NB4 (cell line): ENCODE measurements at regions not wholly inside any gene's neighbourhood (a gene's known extent, or its start where the extent isn't known, plus 50 kb on each side); places are given as distances from the start of the nearest gene placed in this dataset.

Experiments
- CTCF ChIP-seq: IDR thresholded peaks from one replicate; pipeline ENCODE4 v1.5.1; 2012; ENCODE audit warnings: low read depth, low read length
- MAX ChIP-seq: IDR thresholded peaks from 2 replicates; pipeline ENCODE4 v1.6.1; 2011; ENCODE audit warnings: low read depth, low read length
- MYC ChIP-seq: IDR thresholded peaks from 2 replicates; pipeline ENCODE4 v1.6.1; 2011; ENCODE audit warnings: low read depth, low read length
- POLR2A ChIP-seq: IDR thresholded peaks from 2 replicates; pipeline ENCODE4 v1.6.1; 2011; ENCODE audit warnings: mild to moderate bottlenecking; ENCODE audit not compliant: insufficient read length; ENCODE audit errors: extremely low read depth

GRCh38 chr1:233788687-233789086 lies 115.8 kb upstream of the SLC35F3 start:
- TF ChIP-seq CTCF (no peak), MAX (no peak), POLR2A (no peak), MYC (no peak)
